Mesothelial cell of epicardium (in vitro differentiated cells): ENCODE measurements at regions not wholly inside any gene's neighbourhood (a gene's known extent, or its start where the extent isn't known, plus 50 kb on each side); places are given as distances from the start of the nearest gene placed in this dataset.
"Not testable (repeated sequence)": the region's sequence is repeated elsewhere in the genome, so short reads cannot be mapped to it uniquely, and the experiment has no call there.

Experiments used
- DNase-seq, 2 experiments: peaks; one replicate each; pipeline ENCODE4 v3.0.0; 2021; ENCODE audit warnings: low spot score in 2 of 2; ENCODE audit not compliant: unreplicated experiment in 2 of 2
- H3K27ac Mint-ChIP-seq: 2 replicates; pipeline ENCODE4 v1.8.0; 2021; ENCODE audit warnings: mixed read lengths
- H3K27me3 Mint-ChIP-seq: 2 replicates; pipeline ENCODE4 v1.8.0; 2021; ENCODE audit warnings: low read depth, mixed read lengths
- H3K36me3 Mint-ChIP-seq: 2 replicates; pipeline ENCODE4 v1.8.0; 2021; ENCODE audit warnings: mixed read lengths
- H3K4me1 Mint-ChIP-seq: 2 replicates; pipeline ENCODE4 v1.8.0; 2021; ENCODE audit warnings: mixed read lengths
- H3K4me3 Mint-ChIP-seq: 2 replicates; pipeline ENCODE4 v1.8.0; 2021; ENCODE audit warnings: mild to moderate bottlenecking, moderate library complexity, mixed read lengths
- H3K9me3 Mint-ChIP-seq: 2 replicates; pipeline ENCODE4 v1.8.0; 2021; ENCODE audit warnings: mixed read lengths
- TF ChIP-seq, protein P1 (sequence below): fragments of 200-600 bp; sonication (generic); IDR thresholded peaks from one replicate; pipeline ENCODE4 v1.5.0; 2021; ENCODE audit warnings: antibody characterized with exemption; ENCODE audit not compliant: unreplicated experiment

DNA sequence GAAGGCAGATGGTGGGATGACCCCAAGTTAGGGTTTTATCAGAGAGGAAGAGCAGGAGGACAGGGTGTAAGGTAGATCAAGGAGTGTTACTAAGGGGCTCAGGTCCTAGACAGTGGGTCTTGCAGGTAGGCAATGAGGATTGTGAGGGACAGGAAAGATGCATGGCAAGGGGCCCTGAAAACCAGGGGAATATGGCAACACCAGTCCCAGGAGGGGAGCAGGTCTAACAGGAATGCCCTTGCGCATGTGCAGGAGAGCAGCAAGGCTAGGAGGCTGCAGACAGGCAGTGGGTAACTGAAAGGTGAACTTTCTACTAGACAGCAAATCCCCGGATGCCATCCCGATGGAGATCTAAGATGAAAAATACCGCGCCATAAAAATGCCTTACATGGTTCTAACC, 211.3 kb downstream of the ALG10 start:
- H3K9me3 Mint-ChIP-seq: peaks cover 62% of the 10 kb centered on the region
- no peak overlapping the region for H3K4me3 Mint-ChIP-seq
- DNase-seq: no peak
- no peaks in the 10 kb centered on the region for H3K4me1 Mint-ChIP-seq
- no peak overlapping the region for H3K27ac Mint-ChIP-seq
- peaks cover 6% of the 10 kb centered on the region for H3K36me3 Mint-ChIP-seq
- no peaks in the 10 kb centered on the region for H3K27me3 Mint-ChIP-seq
- TF ChIP-seq, protein P1, sequence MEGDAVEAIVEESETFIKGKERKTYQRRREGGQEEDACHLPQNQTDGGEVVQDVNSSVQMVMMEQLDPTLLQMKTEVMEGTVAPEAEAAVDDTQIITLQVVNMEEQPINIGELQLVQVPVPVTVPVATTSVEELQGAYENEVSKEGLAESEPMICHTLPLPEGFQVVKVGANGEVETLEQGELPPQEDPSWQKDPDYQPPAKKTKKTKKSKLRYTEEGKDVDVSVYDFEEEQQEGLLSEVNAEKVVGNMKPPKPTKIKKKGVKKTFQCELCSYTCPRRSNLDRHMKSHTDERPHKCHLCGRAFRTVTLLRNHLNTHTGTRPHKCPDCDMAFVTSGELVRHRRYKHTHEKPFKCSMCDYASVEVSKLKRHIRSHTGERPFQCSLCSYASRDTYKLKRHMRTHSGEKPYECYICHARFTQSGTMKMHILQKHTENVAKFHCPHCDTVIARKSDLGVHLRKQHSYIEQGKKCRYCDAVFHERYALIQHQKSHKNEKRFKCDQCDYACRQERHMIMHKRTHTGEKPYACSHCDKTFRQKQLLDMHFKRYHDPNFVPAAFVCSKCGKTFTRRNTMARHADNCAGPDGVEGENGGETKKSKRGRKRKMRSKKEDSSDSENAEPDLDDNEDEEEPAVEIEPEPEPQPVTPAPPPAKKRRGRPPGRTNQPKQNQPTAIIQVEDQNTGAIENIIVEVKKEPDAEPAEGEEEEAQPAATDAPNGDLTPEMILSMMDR: no peak

DNA sequence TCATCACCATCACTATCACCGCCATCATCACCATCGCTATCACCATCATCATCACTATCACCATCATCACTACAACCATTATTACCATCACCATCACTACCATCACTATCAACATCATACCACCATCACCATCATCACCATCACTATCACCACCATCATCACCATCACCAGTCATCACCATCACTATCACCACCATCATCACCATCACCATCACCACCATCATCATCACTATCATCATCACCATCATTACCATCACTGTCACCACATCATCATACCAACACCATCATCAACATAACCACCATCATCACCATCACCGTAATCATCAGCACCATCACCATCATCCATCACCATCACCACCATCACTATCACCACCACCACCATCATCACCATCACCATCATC, 213.8 kb downstream of the ALG10 start:
- no peaks in the 10 kb centered on the region for H3K36me3 Mint-ChIP-seq
- no peak overlapping the region for H3K4me3 Mint-ChIP-seq
- no peaks in the 10 kb centered on the region for H3K4me1 Mint-ChIP-seq
- H3K27ac Mint-ChIP-seq: no peak overlapping the region
- TF ChIP-seq, protein P1: no peak
- DNase-seq: no peak
- no peaks in the 10 kb centered on the region for H3K27me3 Mint-ChIP-seq
- peaks cover 63% of the 10 kb centered on the region for H3K9me3 Mint-ChIP-seq

DNA sequence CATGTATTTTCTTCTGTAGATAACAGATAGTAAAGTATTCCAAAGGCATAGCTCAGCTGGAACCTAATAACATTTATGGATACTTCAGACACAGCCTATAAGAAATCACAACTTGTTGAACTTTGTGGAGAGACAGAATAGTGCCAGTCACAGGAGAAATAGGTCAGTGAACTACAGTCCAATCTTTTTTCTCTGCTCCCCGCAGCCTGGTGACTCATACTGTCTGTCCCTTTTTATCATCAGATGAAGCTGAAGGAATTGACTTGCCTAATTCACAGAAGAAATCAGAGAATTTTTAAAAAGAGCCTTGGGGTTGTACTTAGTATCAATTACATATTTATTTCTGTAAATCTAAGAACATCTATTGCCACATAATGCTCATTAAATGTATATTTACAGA, 222.3 kb downstream of the ALG10 start:
- Mint-ChIP-seq H3K27me3 (no peaks in the 10 kb centered on the region), H3K36me3 (peaks cover 7% of the 10 kb centered on the region), H3K9me3 (peaks cover 73% of the 10 kb centered on the region), H3K27ac (no peak overlapping the region), H3K4me3 (no peak overlapping the region), H3K4me1 (no peaks in the 10 kb centered on the region)
- DNase-seq: no peak
- TF ChIP-seq, protein P1: no peak

DNA sequence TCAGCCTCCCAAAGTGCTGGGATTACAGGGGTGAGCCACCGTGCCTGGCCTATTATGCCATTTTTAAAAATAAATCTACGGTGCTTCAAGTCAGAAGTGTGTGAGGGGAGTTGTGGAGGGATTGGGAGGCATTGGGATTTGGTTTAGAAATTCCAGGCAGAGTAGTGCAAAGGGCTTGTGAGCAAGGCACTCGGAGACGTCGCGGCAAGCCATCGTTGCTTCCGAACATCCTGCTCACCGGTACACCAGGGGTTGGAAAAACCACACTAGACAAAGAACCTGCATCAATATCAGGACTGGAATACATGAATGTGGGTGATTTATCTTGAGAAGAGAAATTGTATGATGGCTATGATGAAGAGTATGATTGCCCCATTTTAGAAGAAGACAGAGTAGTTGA, 227.0 kb downstream of the ALG10 start:
- no peaks in the 10 kb centered on the region for H3K4me1 Mint-ChIP-seq
- H3K36me3 Mint-ChIP-seq: peaks cover 4% of the 10 kb centered on the region
- no peak overlapping the region for H3K4me3 Mint-ChIP-seq
- no peak for DNase-seq
- H3K27ac Mint-ChIP-seq: no peak overlapping the region
- peaks cover 57% of the 10 kb centered on the region for H3K9me3 Mint-ChIP-seq
- no peaks in the 10 kb centered on the region for H3K27me3 Mint-ChIP-seq
- TF ChIP-seq, protein P1: no peak

DNA sequence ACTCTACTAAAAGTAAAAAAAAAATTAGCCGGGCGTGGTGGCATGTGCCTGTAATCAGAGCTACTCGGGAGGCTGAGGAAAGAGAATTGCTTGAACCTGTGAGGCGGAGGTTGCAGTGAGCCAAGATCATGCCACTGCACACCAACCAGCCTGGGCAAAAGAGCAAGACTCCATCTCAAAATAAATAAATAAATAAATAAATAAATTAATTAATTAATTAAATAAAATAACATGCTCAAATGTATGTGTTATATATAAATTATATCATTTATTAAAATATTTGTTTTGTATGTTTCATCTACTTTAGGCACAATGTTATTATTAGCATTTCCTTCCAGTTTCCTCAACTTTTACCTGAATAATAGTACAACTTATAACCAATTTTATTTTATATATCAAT, 229.6 kb downstream of the ALG10 start:
- not testable (repeated sequence) for H3K4me3 Mint-ChIP-seq, DNase-seq, H3K27ac Mint-ChIP-seq, H3K36me3 Mint-ChIP-seq, H3K4me1 Mint-ChIP-seq, H3K27me3 Mint-ChIP-seq
- peaks cover 38% of the 10 kb centered on the region for H3K9me3 Mint-ChIP-seq

DNA sequence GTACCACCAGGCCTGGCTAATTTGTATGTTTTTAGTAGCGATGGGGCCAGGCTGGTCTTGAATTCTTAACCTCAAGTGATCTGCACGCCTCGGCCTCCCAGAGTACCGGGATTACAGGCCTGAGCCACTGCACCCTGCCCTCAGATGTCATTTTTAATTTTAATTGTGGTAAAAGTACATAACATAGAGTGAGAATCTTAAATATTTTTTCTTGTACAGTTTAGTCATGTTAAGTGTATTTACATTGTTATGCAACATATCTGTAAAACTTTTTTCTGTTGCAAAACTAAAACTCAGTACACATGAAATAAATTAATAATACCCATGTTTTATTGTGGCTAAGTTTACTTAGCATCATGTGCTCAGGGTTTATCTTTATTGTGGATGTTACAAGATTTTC, 231.4 kb downstream of the ALG10 start:
- H3K4me3 Mint-ChIP-seq: no peak overlapping the region
- H3K27ac Mint-ChIP-seq: no peak overlapping the region
- H3K36me3 Mint-ChIP-seq: peaks cover 2% of the 10 kb centered on the region
- H3K4me1 Mint-ChIP-seq: no peaks in the 10 kb centered on the region
- DNase-seq: no peak
- H3K9me3 Mint-ChIP-seq: peaks cover 30% of the 10 kb centered on the region
- no peaks in the 10 kb centered on the region for H3K27me3 Mint-ChIP-seq
- TF ChIP-seq, protein P1: no peak
